ENCODE measurements at regions not wholly inside any gene's neighbourhood (a gene's known extent, or its start where the extent isn't known, plus 50 kb on each side); places are given as distances from the start of the nearest gene placed in this dataset.
A peak's percentile ranks its signal among the peaks of the same experiment; 100 is the strongest.

DNA sequence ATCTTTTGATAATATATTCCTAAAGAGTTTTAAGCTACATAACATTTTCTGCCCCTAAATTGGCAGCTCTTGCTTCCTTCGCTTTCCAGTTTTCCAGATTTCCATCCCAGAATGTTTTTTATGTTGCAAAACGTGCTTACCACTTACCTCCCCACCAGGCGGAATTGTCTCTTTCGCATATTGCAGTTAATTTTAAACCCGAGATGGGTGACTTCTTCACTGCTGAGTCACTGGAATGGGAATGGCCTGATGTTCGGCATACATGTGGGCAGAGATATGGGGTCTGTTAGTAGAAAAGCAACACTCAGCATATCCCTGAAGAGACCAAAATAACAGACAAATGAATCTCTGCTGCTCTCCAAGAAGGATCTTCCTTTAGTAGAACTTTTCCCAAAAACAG, 491.2 kb downstream of the PREX1 start:
- Histone ChIP-seq H3K9ac (ENCODE audit: insufficient read depth, low read depth, low read length) (no peak overlapping the region), H4K20me1 (ENCODE audit: insufficient read depth, low read length) (no peaks in the 10 kb centered on the region), H2AFZ (ENCODE audit: low read length) (no peak overlapping the region), H3K4me3 (replicated peaks in 1 of 3; ENCODE audit: insufficient read depth in 1 of 3, low read depth in 2 of 3, low read length in 3 of 3) (no peak overlapping the region), H3K4me1 (ENCODE audit: insufficient read depth, low read length) (peaks cover 36% of the 10 kb centered on the region), H3K79me2 (ENCODE audit: insufficient read depth, low read length) (no peaks in the 10 kb centered on the region), H3K4me2 (ENCODE audit: low read depth, low read length) (no peak overlapping the region), H3K9me3 (ENCODE audit: low read length) (no peaks in the 10 kb centered on the region), H3K27ac (ENCODE audit: extremely low read length, insufficient read depth, low read length) (no peak overlapping the region), H3K27me3 (ENCODE audit: control insufficient read depth in 1 of 2, insufficient read depth in 2 of 2, low read length in 2 of 2) (peaks cover 0 to 26% of the 10 kb centered on the region in 2 experiments; a peak in 2 of 5 replicates), H3K36me3 (replicated peaks in 1 of 2; ENCODE audit: control insufficient read depth in 1 of 2, insufficient read depth in 2 of 2, low read length in 2 of 2) (no peaks in the 10 kb centered on the region)
- in situ Hi-C loops (cut with HindIII; ENCODE audit: extremely low pct_ligation_motif_present, low pct_unique_long_range_greater_than_20kb) (no loop called here), intact Hi-C loops (cut with micrococcal nuclease; ENCODE audit: unreplicated experiment) (no loop called here)
- ATAC-seq = no peak
- CTCF ChIA-PET (ENCODE audit: low intra/inter-chr PET ratio, low total read pairs) = no interaction called here
- TF ChIP-seq NR3C1 (CRISPR knock-in tag; IDR thresholded peaks at IDR 0.05) (no peak), MAFK (conservative IDR thresholded peaks at IDR 0.05 in 1 of 2, IDR thresholded peaks at IDR 0.05 in 1 of 2; ENCODE audit: low read length in 2 of 2) (peak; percentile 70 to 71), FOSL2 (CRISPR knock-in tag; IDR thresholded peaks at IDR 0.05) (0 out of 2 replicates have a peak, but pooled peaks have one; percentile 28), ZNF652 (CRISPR knock-in tag; IDR thresholded peaks at IDR 0.05; ENCODE audit: borderline replicate concordance, low read depth) (no peak), MEIS2 (CRISPR knock-in tag; IDR thresholded peaks at IDR 0.05) (no peak), GTF3A (CRISPR knock-in tag; conservative IDR thresholded peaks at IDR 0.05) (no peak), KLF16 (CRISPR knock-in tag; IDR thresholded peaks at IDR 0.05) (no peak), NFE2 (CRISPR knock-in tag; IDR thresholded peaks at IDR 0.05) (peak; percentile 63; the same call in 1 of the 2 replicates), TCF12 (IDR thresholded peaks at IDR 0.05) (no peak), TCF12 (CRISPR knock-in tag; IDR thresholded peaks at IDR 0.05) (no peak), MAFF (IDR thresholded peaks at IDR 0.05; ENCODE audit: low read depth, low read length) (peak; percentile 54; the same call in 1 of the 2 replicates), ZNF343 (CRISPR knock-in tag; IDR thresholded peaks at IDR 0.05) (no peak), MBD4 (IDR thresholded peaks at IDR 0.05; ENCODE audit: borderline replicate concordance, low read length) (no peak), NFE2L2 (IDR thresholded peaks at IDR 0.05; ENCODE audit: low read length) (peak; percentile 32; the same call in 1 of the 2 replicates), ZNF556 (CRISPR knock-in tag; IDR thresholded peaks at IDR 0.05; ENCODE audit: borderline replicate concordance) (no peak), ARHGAP35 (CRISPR knock-in tag; IDR thresholded peaks at IDR 0.05; ENCODE audit: borderline replicate concordance) (no peak)
- TF ChIP-seq, protein P1, sequence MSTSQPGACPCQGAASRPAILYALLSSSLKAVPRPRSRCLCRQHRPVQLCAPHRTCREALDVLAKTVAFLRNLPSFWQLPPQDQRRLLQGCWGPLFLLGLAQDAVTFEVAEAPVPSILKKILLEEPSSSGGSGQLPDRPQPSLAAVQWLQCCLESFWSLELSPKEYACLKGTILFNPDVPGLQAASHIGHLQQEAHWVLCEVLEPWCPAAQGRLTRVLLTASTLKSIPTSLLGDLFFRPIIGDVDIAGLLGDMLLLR (CRISPR knock-in tag; IDR thresholded peaks at IDR 0.05) = no peak
- POLR2A ChIA-PET = no interaction called here
- WGBS (ENCODE audit: low lambda C conversion rate) = 6% methylated on average over 6 of the region's 6 CpGs
- no TSS peak for BruUV-seq (replicated peaks)
- DNase-seq (ENCODE audit: low spot score) = peak; percentile 46
- FAIRE-seq = no peak
